Fibroblast of peridontal ligament (primary cell): ENCODE measurements at regions not wholly inside any gene's neighbourhood (a gene's known extent, or its start where the extent isn't known, plus 50 kb on each side); places are given as distances from the start of the nearest gene placed in this dataset.

Source experiments
- DNase-seq: peaks from one replicate; pipeline ENCODE4 v3.0.0-alpha.2; 2010; ENCODE audit errors: extremely low read depth

DNA sequence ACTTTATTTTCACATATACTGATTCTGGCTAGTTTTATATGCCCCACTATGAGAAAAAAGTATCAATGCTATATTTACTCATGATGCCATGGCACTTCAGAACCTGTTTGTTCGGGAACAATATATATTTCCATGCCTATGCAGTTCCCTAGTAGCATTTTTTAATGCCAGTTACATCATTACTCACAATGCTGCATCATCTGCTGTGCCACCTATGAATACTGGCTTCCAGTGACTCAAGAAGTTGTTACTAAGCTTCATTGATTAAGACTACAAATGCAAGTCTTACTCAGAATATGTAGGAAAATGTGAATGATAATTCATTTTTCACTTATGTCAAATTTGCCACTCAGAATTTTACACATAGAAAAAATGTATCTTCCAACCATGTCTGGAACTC lies 97.9 kb downstream of the MAFB start:
- no peak for DNase-seq

DNA sequence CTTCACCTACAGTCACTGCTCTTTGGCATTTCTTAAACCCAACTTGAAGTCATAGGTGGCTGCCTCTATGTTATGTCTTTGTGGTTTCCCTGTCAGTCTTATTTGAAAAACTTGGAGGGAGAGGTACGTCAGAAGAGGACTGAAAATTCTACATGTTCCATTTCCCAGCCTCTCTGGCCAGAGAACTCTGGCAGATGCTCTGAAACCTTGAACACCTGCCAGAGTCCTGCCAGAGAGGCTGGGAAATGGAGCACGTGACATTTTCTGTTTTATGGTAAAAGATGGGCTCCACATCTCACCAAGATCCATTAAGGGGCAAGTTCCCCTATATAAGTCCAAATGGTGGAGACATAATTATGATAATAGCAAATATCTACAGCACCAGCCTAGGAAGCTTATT lies 99.5 kb downstream of the MAFB start:
- DNase-seq = no peak

DNA sequence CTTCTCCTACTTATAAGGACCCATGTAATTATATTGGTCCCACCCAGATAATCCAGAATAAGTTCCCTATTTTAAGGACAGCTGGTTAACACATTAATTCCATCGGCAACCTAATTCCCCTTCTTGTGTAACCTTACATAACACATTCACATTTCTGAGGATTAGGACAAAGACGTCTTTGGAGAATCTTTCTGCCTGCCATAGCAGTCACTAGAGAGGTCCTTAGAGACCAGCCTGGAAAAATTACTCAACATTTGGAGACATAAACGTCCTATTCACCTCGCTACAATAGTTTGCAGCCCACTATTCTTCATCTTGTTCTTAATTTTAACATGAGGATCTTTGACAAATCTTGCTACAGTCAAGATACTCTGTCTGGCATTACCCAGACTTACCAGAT lies 100.1 kb downstream of the MAFB start:
- DNase-seq = no peak

DNA sequence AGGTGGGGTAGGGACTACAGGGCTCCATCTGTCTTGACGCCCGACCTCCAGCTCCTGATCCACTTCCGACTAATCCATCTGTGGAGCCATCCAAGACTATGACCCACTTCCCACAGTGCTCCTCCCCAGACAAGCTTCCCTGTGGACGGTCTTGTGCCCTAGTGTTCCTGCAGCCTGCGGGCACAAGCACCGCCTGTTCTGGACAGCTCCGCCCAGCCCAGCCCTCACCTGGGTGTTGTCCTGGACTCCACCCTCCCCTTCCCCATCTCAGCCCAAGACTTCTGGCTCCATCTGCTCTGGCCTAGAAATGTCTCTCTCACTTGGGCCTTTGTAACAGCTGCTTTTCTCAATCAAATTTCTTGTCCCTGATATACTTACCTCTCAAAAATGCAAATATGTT lies 102.0 kb downstream of the MAFB start:
- DNase-seq = no peak

DNA sequence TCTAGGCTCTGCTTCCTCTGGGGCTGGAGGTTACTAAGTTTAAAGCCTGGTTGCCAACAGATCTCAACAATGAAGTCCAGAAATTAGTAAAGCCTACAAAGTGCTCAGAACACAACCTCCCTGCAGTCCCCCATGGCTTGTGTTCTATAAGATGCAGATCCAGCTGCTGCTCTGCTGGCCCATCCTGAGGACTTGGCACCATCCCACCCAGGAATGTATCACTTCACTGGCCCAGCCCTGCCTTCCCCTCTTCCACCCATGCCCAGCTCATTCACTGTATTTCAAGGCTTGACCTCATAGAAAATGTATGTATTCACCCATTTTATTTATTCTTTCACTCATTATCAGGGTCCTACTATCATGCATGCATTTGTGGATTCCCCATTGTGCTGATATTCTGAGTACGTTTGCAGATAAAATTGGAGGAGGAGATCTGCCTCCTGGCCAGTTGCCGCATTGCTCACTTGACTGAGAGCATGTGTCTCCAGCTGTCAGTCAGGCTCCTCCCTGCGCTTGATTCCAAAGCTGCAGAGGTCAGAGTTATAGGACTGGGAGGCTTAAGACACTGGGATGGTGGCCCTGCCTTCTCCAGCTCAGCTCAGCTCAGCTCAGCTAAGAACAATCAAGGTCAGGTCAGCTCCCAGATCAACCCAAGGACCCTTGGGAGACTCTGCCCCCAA lies 104.8 kb downstream of the MAFB start:
- DNase-seq = no peak

DNA sequence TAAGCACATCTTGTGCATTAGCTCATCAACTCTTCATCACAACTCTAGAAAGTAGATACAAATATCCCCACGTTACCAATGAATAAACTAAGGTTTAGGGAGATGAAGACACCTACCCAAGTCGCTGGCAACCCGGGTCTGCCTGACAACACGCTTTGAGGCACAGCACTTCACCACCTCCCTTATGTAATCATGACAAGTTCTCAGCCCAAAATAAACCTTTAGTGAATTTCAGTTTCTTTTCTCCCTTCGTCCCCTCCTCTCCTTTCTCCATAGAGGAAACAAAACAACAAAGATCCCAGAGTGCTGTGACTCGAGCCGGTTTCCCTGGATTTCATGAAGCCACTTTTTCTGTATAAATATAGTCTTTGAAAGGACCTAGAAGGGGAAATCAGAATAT lies 105.4 kb downstream of the MAFB start:
- no peak for DNase-seq

DNA sequence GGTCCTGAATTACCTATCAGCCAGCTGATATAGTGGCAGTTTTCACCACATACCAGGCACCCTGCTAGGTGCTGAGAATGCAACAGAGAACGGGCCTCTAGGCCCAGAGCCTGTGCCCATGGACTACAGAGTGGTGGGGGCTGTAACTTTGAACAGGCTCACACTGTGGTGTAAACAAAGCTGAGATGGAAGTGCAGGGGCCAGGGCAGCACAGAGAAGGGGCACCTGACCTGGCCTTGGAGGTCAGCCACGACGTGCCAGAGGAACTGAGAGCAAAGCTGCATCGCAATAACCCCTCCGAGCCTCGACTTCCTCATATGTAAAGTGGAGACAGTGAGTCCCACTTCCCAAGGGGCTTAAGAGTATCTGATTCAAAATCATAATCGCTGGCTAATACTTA lies 105.8 kb downstream of the MAFB start:
- no peak for DNase-seq

DNA sequence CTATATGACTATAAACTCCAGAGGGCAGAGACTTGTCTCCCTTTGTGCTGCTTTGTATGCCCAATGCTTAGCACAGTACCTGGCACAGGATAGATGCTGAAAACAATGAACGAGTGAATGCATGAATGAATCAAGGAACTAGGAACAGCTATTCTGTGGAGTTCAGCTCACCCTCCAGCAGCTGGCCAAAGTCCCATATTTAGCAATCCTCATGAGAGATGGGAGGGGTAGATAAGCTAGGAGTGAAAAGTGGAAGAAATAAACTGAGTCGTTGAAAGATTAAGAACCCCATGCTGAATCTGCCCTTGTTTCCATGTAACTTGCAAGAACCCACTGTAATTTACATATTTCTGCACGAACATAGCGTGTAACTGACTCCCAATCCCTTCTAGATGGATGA lies 106.5 kb downstream of the MAFB start:
- DNase-seq = no peak

DNA sequence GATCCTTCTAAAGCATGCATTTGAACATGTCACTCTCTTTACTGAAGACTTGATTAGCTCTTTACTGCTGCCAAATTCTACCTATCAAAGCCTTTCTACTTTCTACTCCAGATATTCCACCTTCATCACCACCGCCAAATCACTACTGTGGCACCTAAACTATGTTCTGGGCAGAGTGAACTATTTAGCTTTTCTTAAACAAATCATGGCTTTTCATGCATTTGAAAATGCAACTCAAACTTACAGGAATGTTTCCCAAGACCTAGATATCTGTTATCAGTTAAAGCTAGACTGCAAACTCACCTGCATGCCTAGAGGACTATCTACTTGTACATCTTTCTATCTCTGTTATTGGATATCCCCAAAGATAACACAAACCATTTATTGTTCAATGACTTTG lies 109.3 kb downstream of the MAFB start:
- no peak for DNase-seq

DNA sequence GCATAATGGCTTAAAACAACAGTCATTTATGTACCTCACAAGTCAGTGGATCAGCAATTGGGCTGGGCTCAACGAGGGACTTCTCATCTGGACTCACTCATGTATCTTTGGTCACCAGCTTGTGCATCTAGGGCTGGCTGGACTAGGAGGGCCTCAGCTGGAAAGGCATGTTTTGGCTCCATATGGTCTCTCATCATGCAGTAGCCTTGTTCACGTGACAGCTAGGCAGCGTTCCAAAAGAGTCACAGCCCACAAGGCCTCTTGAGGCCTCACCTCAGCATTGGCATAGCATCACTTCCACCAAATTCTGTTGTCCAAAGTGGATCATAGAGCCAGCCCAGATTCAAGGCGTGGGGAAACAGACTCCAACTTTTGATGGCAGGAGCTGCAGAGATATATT lies 110.1 kb downstream of the MAFB start:
- DNase-seq = no peak

DNA sequence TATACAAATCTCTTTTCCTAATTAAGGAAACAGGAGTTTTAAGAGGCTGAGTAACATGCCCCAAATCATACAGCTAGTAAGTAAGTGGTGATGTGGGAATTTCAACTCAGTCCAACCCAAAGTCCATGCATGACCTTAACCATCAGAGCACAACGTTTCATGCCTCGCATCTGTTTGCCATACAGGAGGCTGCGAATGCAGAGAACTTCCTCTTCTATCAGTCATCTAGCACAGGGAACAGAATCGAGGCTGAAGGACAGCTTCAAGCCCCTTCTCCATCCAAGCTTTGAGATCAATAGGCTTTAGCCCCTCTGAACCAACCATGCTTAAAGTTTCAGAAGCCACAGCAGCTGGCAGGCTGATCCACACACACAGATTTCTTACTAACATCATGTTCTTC lies 113.2 kb downstream of the MAFB start:
- no peak for DNase-seq

DNA sequence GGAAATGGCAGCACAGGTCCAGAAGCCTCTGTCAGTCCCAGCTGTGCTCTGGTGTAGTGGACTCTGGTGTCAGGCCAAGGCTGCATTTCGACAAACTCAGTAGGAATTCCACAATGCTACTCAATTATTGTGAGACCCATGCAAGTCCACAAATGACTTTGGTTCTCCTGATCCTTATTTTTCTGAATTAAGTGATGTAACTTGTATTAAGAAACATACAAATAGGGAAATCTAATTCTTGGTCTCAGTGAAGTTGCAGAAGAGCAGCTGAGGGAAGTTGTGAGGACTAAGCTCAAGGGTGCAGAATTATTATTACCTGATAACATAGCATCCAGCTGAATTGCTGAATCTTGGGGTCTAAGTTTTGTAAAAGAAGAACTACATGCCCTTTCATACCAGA lies 116.8 kb downstream of the MAFB start:
- DNase-seq = no peak

DNA sequence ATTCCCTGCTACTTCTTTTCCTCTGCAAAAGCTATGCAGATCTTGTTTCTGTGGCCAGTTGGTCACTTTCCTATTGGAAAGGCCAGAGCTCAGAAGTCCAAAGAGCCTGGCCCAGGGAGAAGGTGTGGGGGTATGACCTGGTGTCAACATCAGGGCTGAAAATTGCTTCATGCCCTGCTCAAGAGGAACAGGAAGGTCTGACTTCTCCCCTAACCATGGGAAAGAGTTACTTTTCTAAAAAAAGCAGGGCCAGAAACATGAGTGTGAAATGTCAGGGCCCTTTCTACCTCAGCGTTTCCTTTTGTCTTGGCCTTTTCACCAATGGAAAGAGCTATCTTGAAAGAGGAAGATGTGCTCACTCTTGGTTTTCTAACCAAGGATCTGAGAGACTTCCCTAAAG lies 117.4 kb downstream of the MAFB start:
- no peak for DNase-seq

DNA sequence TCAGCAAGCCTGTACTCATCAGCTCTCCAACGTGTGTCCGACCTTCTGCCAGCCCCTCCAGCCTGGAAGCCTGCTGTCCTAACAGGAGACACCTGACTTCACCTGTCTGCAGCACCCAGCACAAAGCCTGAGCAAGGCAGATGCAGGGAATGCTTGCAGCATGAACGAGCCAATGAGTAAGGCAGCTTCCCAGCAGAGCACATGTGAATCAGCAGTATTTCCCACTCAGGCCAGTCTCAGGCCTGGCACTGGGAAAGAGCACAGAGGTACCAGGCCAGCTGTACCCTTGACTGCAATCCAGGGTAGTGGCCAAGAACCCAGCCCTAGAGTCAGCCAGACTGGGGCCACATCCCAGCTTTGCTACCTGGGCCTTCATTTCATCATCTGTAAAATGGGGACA lies 120.8 kb downstream of the MAFB start:
- DNase-seq = no peak

DNA sequence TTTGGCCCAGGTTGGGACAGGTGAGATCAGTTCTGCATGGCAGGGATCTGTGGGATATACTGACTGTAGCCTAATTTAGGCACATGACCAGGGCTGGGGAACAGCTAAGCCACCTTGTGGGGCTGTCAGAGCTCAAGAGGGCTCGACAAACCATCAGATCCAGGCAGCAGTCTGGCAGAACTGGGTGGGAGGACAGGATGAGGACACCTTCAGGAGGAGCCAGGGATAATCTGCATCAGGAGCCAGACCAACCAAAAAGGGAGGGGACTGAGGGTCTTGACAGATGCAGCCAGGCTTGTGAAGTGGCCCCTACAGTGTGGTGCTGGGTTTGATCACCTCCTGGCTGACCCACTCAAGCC lies 123.4 kb downstream of the MAFB start:
- no peak for DNase-seq

DNA sequence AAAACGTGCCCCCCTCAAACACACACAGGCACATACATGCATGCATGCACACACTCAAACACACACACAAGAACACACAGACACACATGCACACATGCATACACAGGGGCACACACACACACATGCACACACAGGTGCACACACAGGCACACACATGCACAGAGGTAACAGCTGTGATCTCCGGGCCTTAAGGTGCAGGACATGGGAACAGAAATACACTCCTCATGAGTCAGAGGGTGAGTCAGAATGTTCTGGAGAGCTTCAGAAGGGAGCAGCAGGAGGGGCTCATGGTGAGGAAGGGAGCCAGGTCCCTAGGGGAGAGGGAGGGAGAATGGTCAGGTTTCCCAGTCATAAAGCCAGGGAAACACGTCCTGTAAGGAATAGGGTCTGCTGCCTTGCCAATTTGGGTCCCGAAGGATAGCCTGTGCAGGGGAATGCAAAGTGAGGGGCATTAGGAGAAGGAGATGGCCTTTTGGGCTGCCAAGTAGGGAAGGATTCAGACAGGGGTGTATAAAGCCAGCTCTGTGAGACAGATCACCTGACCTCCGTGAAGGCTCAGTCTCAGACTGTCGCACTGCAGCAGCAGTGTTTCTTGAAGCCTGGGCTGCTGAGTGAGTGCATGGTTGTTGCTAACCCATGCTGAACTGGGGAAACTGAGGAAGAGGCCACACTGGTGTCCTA lies 123.9 kb downstream of the MAFB start:
- DNase-seq = peak; percentile 52

DNA sequence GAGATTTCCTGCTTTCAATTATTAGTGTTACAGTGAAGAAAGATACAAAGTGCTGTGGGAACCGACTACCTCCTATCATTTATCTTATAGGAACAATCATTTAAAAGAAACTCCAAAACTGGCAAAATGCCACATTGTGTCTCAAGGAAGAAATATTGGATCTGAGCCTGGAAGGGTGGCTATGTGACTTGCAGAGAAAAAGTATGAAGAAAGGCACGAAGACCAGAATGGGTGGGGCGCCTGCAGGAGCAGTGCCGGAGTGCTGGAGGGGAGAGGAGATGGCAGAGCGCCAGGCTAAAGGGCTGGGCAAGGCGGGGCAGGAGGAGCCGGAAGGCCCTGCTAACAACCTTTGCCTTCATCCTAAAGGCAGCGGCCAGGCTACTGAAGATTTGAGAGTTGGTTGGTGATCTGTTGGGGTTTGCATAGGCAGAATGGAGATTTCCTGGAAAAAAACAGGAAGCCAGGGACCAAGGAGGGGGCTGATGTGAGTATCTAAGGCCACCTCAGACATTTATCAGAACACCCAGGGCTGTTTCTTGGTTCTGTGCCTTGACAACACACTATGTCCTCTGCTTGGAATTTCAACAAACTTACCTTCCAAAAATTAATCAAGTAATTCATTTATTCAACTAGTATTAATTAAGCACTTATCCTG lies 125.6 kb downstream of the MAFB start:
- DNase-seq = peak; percentile 1

DNA sequence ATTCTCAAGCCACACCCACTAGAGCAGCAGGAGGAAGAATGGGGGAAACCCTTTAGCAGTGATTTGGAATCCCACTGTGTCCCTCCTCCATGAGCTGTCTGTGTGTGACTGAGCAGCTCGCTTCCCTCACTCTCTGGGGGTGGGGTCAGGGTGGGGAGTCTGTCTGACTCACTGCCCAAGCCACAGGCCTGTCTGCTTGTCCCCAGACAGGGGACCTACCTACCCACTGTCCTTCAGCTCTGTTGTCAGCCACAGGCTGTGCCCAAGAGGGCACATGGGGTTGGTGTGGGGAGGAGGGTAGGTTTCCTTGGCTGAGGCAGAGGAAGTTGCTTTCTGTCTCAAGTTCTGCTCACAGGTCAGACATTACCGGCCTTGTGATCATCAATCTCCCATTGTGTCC lies 127.0 kb downstream of the MAFB start:
- no peak for DNase-seq

DNA sequence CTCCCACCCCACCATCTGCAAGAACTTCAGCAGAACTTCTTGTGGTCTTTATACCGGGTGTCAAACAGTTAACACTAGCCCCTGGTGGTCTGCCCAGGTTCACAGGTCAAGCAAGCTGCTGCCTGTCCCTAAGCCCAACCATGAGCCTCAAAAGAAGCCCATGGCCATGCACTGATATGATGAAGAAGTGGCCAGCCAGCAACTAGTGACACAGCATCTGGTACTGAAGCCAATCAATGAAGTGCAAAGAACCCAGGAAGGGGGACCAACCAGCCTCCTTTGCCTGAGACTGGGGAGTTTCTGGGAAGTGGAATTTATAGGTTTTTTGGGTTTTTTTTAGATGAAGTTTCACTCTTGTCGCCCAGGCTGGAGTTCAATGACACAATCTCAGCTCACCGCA lies 127.8 kb downstream of the MAFB start:
- DNase-seq = no peak

DNA sequence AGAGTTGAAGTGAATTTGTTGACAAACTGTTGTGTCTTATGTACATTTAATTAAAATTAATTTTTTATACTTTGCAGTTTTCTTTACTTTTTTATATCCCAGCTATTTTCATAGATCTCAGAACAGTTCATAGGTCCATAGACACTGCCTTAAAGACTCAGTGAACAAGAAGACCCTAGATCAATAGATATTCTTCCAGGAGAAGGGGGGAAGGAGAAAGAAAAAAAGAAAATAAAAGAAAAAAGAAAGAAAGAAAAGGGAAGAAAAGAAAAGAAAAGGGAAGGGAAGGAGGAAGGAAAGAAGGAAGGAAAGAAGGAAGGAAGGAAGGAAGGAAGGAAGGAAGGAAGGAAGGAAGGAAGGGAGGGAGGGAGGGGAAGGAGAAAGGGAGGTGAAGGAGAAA lies 130.8 kb downstream of the MAFB start:
- DNase-seq = no peak

DNA sequence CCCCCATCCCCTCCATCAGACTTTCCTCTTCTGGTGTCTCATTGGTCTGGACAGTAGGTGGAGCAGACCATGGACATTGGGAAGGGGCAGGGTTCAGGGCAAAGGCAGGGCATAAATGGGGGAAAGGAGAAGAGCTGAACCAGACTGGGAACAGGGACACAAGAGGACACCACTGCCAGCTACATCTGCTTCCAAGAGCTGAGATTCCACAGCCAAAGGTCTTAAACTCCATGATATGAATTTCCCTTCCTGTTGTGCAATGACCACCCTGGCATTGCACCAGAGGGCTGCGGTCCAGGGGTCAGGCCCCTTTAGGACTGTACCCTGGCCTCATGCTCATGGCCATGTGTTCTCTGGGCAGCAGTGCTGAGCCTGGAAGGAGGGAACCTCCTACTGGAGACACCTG lies 137.9 kb downstream of the MAFB start:
- DNase-seq = no peak

DNA sequence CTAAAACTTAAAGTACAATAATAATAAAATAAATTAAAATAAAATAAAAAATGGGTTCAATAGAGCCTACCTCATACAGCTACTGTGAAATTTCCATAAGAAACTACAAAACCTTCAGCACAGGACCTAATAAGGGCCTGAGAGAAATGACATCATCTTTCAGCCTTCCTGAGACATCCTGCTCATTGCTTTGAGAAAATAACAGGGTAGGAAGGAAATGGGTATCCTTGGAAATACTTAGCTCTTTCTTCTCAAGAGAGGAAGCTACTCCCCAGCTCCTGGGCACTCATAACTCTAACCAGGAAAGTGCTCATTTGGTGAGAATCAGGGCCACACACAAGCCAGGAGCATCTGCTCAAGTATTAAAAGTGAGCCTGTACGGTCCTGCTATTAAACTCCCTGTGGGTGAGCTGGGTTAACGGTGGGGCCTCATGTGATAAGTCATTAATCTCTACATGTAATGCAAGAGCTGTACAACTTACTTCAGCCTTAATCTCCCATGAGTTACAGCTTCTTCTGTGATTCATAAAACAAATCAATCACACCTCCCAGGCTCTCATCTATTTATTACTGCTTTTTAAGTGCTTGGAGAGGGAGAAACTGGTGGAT lies 141.4 kb downstream of the MAFB start:
- DNase-seq = no peak

DNA sequence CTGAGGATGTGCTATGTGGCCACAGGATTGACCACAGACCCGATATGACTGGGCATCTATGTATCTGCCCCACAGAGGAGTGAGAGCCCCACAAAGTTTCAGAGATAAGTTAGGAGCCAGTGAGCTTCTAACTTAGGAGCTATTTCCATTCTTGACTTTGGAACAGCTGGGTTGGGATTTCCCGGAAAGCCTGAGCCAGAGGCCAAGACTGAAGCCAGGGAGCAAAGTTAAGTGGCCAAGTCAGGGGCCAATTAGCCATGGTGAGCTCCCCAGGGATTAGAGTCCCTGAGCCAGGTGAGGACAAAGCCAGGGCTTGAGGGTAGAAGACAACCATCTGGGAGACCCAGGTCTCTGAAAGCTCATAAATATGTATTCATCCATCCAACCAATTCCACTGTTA lies 143.6 kb downstream of the MAFB start:
- DNase-seq = no peak
